HFF-Myc (cell line): ENCODE measurements at regions not wholly inside any gene's neighbourhood (a gene's known extent, or its start where the extent isn't known, plus 50 kb on each side); places are given as distances from the start of the nearest gene placed in this dataset.
A peak's percentile ranks its signal among the peaks of the same experiment; 100 is the strongest.

Experiments
- DNase-seq: peaks from one replicate; pipeline ENCODE4 v3.0.0-alpha.2; 2011; ENCODE audit warnings: low read depth; ENCODE audit errors: extremely low read depth
- H3K4me3 ChIP-seq: replicated peaks from 2 replicates; pipeline ENCODE4 v1.5.1; 2011; ENCODE audit warnings: low read depth, mild to moderate bottlenecking, control low read depth, low read length
- TF ChIP-seq, protein P1 (sequence below): IDR thresholded peaks from 2 replicates; pipeline ENCODE4 v1.5.1; 2012; ENCODE audit warnings: mild to moderate bottlenecking, low read depth, low read length, control low read depth; ENCODE audit errors: missing control alignments

DNA sequence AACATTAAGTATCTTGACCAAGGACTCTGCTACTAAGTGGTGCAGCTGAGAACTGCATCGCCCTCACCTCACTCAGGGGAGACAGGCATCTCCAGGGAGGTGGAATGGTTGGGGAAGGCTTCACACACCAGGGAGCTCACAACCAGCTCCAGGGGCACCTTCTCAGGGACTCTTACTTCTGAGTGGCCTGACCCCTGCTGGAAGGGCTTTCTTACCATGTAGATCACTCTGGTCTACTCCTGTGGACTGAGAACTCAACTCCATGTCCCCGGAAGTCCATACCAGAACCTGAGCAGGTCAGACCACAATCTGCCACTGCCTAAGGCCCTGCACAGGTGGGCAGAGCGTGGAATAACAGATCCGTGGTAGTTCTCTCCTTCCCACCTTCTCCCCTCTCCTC lies 140.5 kb downstream of the TLE3 start:
- DNase-seq, result no peak
- TF ChIP-seq, protein P1, sequence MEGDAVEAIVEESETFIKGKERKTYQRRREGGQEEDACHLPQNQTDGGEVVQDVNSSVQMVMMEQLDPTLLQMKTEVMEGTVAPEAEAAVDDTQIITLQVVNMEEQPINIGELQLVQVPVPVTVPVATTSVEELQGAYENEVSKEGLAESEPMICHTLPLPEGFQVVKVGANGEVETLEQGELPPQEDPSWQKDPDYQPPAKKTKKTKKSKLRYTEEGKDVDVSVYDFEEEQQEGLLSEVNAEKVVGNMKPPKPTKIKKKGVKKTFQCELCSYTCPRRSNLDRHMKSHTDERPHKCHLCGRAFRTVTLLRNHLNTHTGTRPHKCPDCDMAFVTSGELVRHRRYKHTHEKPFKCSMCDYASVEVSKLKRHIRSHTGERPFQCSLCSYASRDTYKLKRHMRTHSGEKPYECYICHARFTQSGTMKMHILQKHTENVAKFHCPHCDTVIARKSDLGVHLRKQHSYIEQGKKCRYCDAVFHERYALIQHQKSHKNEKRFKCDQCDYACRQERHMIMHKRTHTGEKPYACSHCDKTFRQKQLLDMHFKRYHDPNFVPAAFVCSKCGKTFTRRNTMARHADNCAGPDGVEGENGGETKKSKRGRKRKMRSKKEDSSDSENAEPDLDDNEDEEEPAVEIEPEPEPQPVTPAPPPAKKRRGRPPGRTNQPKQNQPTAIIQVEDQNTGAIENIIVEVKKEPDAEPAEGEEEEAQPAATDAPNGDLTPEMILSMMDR, result peak; percentile 9
- H3K4me3 ChIP-seq, result no peak overlapping the region

DNA sequence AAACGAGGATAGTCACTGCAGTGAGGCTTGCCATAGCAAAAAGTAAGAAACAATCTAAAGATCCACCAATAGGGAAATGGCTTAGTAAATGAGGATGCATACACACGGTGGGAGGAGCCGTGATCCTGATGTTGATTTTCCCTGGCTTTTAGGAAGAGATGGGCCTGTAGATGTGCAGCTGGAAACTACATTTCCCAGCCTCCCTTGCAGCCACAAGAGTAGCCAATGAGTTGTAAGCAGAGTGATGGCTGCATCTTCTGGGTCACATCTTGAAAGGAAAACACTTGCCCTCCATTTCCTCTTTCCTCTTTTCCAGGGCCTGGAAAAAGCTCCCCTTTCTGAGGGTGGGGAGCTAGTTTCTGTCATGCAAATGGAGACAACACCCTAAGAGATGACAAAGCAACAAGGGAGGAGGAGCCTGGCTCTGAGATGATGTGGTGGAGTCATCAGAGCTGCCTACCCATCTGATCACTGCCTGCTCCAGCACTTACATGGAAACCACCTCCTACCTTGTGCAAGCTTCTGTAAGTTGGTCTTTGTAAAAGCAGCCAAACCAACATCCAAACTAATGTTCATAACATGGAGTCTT lies 139.1 kb downstream of the TLE3 start:
- no peak for DNase-seq
- no peak overlapping the region for H3K4me3 ChIP-seq
- TF ChIP-seq, protein P1, result no peak

DNA sequence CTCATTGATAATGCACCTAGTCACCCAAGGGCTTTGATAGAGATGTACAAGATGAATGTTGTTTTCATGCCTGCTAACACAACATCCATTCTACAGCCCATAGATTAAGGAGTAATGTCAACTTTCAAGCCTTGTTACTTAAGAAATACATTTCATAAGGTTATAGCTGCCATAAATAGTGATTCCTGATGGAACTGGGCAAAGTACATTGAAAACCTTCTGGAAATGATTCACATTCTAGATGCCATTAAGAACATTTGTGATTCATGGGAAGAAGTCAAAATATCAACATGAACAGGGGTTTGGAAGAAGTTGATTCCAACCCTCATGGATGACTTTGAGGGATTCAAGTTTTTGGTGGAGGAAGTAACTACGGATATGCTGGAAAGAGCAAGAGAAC lies 135.2 kb downstream of the TLE3 start:
- no peak overlapping the region for H3K4me3 ChIP-seq
- DNase-seq, result no peak
- TF ChIP-seq, protein P1, result no peak

DNA sequence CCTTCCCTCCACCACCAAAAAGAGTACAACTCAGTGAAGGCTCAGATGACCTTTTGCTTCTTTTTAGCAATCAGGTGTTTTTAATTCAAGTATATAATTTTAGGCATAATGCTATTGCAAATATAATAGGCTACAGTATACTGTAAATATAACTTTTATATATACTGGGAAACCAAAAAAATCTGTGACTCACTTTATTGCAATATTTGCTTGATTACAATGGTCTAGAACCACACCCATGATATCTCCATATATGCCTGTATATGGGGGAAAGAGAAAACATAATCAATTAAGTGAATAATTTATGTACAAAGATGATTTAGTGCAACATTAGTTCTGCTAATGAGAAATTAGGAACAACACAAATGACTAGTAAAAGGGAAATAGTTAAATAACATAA lies 134.3 kb downstream of the TLE3 start:
- TF ChIP-seq, protein P1, result no peak
- DNase-seq, result no peak
- H3K4me3 ChIP-seq, result no peak overlapping the region

DNA sequence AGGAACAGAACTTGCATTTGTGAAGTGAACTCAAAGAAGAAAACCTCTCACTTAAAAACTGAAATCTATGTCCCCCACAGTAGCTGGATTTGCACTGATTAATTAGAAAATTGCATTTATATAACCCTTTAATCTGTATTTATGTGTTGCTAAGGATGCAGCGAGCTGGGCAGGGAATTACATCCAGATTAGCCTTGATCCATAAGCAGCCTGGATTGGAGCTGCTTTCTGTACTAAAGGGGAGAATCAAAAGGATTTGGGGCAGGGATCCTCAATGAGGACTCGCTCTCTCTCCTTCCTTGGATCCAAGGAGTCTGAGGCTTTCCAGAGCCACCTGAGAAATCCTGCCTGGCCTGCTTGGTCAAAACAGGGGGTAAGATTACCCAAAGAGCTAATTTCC lies 125.9 kb downstream of the TLE3 start:
- H3K4me3 ChIP-seq, result no peak overlapping the region
- DNase-seq, result no peak
- TF ChIP-seq, protein P1, result no peak

DNA sequence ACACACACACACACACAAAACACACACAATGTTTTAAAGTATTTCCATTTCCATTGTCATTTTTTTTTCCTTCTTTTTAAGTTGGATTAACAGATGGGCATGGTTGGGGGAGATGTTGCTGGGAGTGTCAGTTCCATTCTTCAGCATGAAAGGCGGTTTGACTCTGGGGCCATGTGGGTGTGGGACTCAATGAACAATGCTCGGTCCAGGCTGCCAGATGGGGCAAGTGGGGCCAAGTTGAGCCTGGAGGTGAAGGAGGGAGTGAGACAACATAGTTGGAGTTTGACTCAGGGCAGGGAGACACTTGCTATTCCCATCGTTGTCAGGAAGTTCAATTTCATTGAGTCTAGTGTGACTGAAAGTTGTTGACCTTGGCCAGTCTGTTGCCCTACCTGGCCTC lies 125.3 kb downstream of the TLE3 start:
- TF ChIP-seq, protein P1, result no peak
- DNase-seq, result no peak
- H3K4me3 ChIP-seq, result no peak overlapping the region

DNA sequence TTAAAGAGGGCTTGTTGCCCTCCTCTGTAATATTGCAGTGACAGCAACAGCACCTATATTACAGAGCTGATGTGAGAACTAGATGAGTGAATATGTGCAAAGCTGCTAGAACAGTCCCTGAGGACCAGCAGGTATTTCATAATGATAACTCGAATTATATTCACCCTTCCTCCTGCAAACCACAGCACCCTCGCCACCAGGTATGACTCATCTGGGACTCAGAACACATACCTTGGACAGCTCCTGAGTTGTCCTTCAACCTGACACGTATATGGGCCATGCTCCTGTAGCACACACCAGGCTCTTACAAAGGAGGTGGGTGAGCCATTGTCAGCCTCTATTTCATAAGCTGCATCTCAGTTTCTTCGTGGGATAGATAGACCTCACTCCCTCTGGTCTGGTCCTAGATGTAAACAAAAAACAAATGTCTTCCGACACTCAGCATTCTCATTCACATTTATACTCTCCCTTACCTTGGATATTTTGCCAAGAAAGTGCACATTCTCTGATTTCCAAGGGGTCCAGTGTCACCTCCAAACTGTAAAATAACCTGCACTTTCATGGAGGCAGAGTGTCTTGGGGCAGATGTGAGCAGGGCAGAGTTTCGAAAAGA lies 124.5 kb downstream of the TLE3 start:
- peak; percentile 14 for DNase-seq
- TF ChIP-seq, protein P1, result no peak
- H3K4me3 ChIP-seq, result no peak overlapping the region
